ENCODE measurements at regions not wholly inside any gene's neighbourhood (a gene's known extent, or its start where the extent isn't known, plus 50 kb on each side); places are given as distances from the start of the nearest gene placed in this dataset.

DNA sequence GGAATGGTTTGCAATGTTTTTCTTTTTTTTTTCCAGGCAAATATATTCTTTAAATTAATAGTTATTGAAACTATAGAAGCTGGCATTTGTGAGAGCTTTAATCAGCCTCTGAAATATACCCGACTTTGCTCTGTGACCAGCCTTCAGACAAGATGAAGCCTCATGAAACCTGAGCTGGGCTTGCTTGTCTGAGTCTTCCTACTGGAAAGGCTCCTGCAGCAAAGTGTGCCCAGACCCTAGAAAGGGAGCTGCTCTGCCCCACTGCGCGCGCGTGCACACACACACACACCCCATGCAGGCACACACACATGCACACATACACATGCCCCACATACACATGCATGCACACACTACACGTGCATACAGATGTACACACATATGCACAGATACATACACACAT is 203.3 kb upstream of the NT5C1B start:
- Histone ChIP-seq H3K27me3 (no peaks in the 10 kb centered on the region), H3K9me3 (no peaks in the 10 kb centered on the region), H3K36me3 (no peaks in the 10 kb centered on the region), H3K4me1 (peaks cover 0 to 12% (median 0%) of the 10 kb centered on the region in 3 donors), H3K4me3 (no peak overlapping the region), H3K27ac (no peak overlapping the region)
- no peak for TF ChIP-seq POLR2A (IDR thresholded peaks at IDR 0.05)
- no peak for TF ChIP-seq CTCF (IDR thresholded peaks at IDR 0.05)
- intact Hi-C loops (cut with DNase I): no loop called here
- no peak for DNase-seq
- WGBS, 2 donors: 61 to 90% methylated on average over 3 to 6 of the region's 6 CpGs

DNA sequence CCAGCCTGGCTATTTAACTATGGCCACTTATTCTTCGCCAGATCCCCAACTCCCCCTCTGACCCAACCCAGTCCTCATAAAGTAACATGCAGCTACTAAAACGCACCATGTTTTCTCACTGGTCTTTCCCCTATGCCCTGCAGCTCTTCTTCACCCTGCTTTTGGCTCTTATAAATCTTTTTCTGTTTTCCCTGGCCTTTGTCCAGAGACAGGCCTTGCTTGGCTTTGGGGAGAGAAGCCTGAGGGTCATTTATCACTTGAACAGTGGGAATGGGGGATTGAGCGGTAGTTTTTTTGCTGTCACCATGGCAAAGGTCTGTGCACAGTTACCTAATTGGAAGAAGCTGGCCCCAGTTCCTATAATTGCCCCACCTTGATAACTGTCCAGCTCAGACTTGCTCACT is 202.9 kb upstream of the NT5C1B start:
- Histone ChIP-seq H3K4me3 (no peak overlapping the region), H3K4me1 (peaks cover 0 to 12% (median 0%) of the 10 kb centered on the region in 3 donors), H3K27ac (peak overlapping the region in 1 of 4 donors; percentile 10), H3K27me3 (no peaks in the 10 kb centered on the region), H3K9me3 (no peaks in the 10 kb centered on the region), H3K36me3 (no peaks in the 10 kb centered on the region)
- no peak for DNase-seq
- no peak for TF ChIP-seq CTCF (IDR thresholded peaks at IDR 0.05)
- TF ChIP-seq POLR2A (IDR thresholded peaks at IDR 0.05): no peak
- 43 to 57% methylated on average over 3 of the region's 3 CpGs for WGBS, 2 donors
- intact Hi-C loops (cut with DNase I): no loop called here

DNA sequence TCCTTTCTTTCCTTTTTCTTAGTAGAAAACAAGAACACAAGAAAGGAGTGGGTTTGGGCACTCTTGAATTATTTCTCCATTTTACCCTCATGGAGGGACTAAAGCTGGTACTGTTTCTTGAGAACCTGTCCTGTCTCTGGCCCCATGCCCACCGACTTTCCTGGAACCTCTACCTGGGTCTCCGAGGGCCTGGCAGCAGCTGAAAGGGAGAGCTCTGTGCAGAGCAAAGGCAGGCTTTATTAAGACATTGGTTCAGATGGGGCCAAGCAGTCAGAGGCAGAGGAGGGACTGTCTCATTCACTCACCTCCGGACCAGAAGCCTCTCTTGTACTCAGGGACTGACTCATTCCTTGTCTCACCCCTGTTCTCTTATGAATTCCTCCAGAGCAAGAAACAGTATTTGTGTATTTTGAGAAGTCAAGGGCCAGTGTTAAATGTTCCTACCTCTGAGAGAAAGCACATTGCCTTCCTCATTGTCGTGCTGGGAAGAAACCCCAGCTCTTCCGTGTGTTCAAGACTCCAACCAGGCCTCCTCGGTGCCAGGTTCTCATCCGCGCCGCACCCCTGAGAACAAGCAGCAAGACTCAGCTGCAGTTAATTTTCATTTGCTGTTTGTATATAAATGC is 201.9 kb upstream of the NT5C1B start:
- Histone ChIP-seq H3K9me3 (no peaks in the 10 kb centered on the region), H3K4me1 (peaks cover 0 to 12% (median 0%) of the 10 kb centered on the region in 3 donors), H3K27ac (no peak overlapping the region), H3K36me3 (no peaks in the 10 kb centered on the region), H3K27me3 (no peaks in the 10 kb centered on the region), H3K4me3 (no peak overlapping the region)
- DNase-seq: no peak
- WGBS, 2 donors: 79 to 85% methylated on average over 9 of the region's 9 CpGs
- no peak for TF ChIP-seq CTCF (IDR thresholded peaks at IDR 0.05)
- TF ChIP-seq POLR2A (IDR thresholded peaks at IDR 0.05): no peak
- intact Hi-C loops (cut with DNase I): no loop called here

DNA sequence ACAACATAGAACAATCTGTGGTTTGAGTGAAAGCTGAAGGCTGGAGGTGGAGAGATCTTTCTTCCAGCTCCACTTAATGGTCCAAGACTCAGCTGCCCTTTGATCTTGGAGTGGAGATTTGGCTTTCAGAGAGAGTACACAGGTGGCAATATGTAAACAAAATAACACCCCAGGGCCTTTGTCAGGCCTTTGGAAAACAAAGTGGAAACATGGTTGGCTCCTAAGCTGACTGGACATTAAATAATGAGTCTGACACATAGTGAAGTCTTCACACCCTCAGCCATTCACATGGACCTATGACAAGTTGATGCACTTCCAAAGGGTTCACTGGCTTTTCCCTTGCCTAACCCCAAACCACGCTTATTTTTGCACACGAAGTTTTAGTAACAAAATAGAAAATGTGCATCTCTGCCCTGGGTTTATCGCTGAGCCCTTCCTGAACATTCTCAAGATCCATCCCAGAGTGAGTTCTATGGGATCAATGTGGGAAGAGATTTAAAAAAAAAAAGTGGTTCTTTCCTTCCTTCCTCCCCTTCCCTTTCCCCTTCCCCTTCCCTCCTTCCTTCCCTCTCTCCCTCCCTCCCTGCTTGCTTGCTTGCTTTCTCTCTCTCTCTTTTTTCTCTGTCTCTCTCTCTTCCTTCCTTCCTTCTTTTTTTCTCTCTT is 201.3 kb upstream of the NT5C1B start:
- Histone ChIP-seq H3K27me3 (no peaks in the 10 kb centered on the region), H3K4me3 (no peak overlapping the region), H3K27ac (no peak overlapping the region), H3K4me1 (peaks cover 0 to 12% (median 0%) of the 10 kb centered on the region in 3 donors), H3K9me3 (no peaks in the 10 kb centered on the region), H3K36me3 (no peaks in the 10 kb centered on the region)
- WGBS, 2 donors: 83 to 92% methylated on average over 3 of the region's 3 CpGs
- intact Hi-C loops (cut with DNase I): no loop called here
- no peak for TF ChIP-seq CTCF (IDR thresholded peaks at IDR 0.05)
- no peak for TF ChIP-seq POLR2A (IDR thresholded peaks at IDR 0.05)
- DNase-seq: no peak

- DNase-seq: no peak
- H3K36me3 ChIP-seq: no peaks in the 10 kb centered on the region
- H3K4me1 ChIP-seq: peaks cover 0 to 12% (median 0%) of the 10 kb centered on the region in 3 donors
- H3K4me3 ChIP-seq: no peak overlapping the region
- no peak overlapping the region for H3K27ac ChIP-seq
- no peaks in the 10 kb centered on the region for H3K27me3 ChIP-seq
- TF ChIP-seq CTCF (IDR thresholded peaks at IDR 0.05): no peak
- intact Hi-C loops (cut with DNase I): no loop called here
- 53 to 78% methylated on average over 3 to 5 of the region's 5 CpGs for WGBS, 2 donors
- H3K9me3 ChIP-seq: no peaks in the 10 kb centered on the region
Measured at GRCh38 chr2:18788592-18788991, 199.2 kb upstream of the NT5C1B start.

Measured in esophagus squamous epithelium (tissue), 5 donors.